KOPT-K1 (cell line): ENCODE measurements at regions not wholly inside any gene's neighbourhood (a gene's known extent, or its start where the extent isn't known, plus 50 kb on each side); places are given as distances from the start of the nearest gene placed in this dataset.

Source experiments
- H3K27ac ChIP-seq: fragments of 200-600 bp; sonication (generic); 2 replicates; pipeline ENCODE4 v1.5.1; 2016; ENCODE audit warnings: antibody characterized with exemption, mild to moderate bottlenecking, low read depth, low read length; ENCODE audit not compliant: poor library complexity, severe bottlenecking
- H3K36me3 ChIP-seq: fragments of 200-600 bp; sonication (generic); 2 replicates; pipeline ENCODE4 v1.5.1; 2017; ENCODE audit warnings: antibody characterized with exemption, mild to moderate bottlenecking, low read length, moderate library complexity; ENCODE audit not compliant: insufficient read depth
- H3K9me3 ChIP-seq: fragments of 200-600 bp; sonication (generic); 2 replicates; pipeline ENCODE4 v1.5.1; 2017; ENCODE audit warnings: antibody characterized with exemption, low read length, mild to moderate bottlenecking; ENCODE audit not compliant: insufficient read depth, poor library complexity, severe bottlenecking

- no peaks in the 10 kb centered on the region for H3K36me3 ChIP-seq
- no peaks in the 10 kb centered on the region for H3K9me3 ChIP-seq
- H3K27ac ChIP-seq, result no peak overlapping the region
These were observed 141.9 kb downstream of the SOX9 start for GRCh38 chr17:72262766-72263165.

GRCh38 chr17:72264682-72265405 lies 144.0 kb downstream of the SOX9 start:
- Histone ChIP-seq H3K36me3 (no peaks in the 10 kb centered on the region), H3K9me3 (no peaks in the 10 kb centered on the region), H3K27ac (no peak overlapping the region)

GRCh38 chr17:72266112-72266775 lies 145.4 kb downstream of the SOX9 start:
- Histone ChIP-seq H3K36me3 (no peaks in the 10 kb centered on the region), H3K9me3 (no peaks in the 10 kb centered on the region), H3K27ac (no peak overlapping the region)

- Histone ChIP-seq H3K9me3 (no peaks in the 10 kb centered on the region), H3K27ac (no peak overlapping the region), H3K36me3 (no peaks in the 10 kb centered on the region)
These were observed 146.8 kb downstream of the SOX9 start for GRCh38 chr17:72267601-72268000.

GRCh38 chr17:72268431-72268830 lies 147.6 kb downstream of the SOX9 start:
- H3K27ac ChIP-seq, result no peak overlapping the region
- no peaks in the 10 kb centered on the region for H3K36me3 ChIP-seq
- H3K9me3 ChIP-seq, result no peaks in the 10 kb centered on the region

- Histone ChIP-seq H3K9me3 (no peaks in the 10 kb centered on the region), H3K27ac (no peak overlapping the region), H3K36me3 (no peaks in the 10 kb centered on the region)
These were observed 149.6 kb downstream of the SOX9 start for GRCh38 chr17:72270273-72270924.

- H3K9me3 ChIP-seq, result no peaks in the 10 kb centered on the region
- no peak overlapping the region for H3K27ac ChIP-seq
- H3K36me3 ChIP-seq, result no peaks in the 10 kb centered on the region
These were observed 150.8 kb downstream of the SOX9 start for GRCh38 chr17:72271603-72272002.

- H3K9me3 ChIP-seq, result no peaks in the 10 kb centered on the region
- H3K27ac ChIP-seq, result no peak overlapping the region
- no peaks in the 10 kb centered on the region for H3K36me3 ChIP-seq
These were observed 152.7 kb downstream of the SOX9 start for GRCh38 chr17:72273289-72274056.

- Histone ChIP-seq H3K9me3 (no peaks in the 10 kb centered on the region), H3K36me3 (no peaks in the 10 kb centered on the region), H3K27ac (no peak overlapping the region)
These were observed 153.8 kb downstream of the SOX9 start for GRCh38 chr17:72274614-72275013.

GRCh38 chr17:72280881-72281280 lies 160.1 kb downstream of the SOX9 start:
- H3K36me3 ChIP-seq, result no peaks in the 10 kb centered on the region
- no peak overlapping the region for H3K27ac ChIP-seq
- H3K9me3 ChIP-seq, result no peaks in the 10 kb centered on the region

GRCh38 chr17:72282439-72283029 lies 161.7 kb downstream of the SOX9 start:
- H3K9me3 ChIP-seq, result no peaks in the 10 kb centered on the region
- no peaks in the 10 kb centered on the region for H3K36me3 ChIP-seq

GRCh38 chr17:72284806-72285205 lies 164.0 kb downstream of the SOX9 start:
- Histone ChIP-seq H3K9me3 (no peaks in the 10 kb centered on the region), H3K36me3 (no peaks in the 10 kb centered on the region), H3K27ac (no peak overlapping the region)

More at GRCh38 chr17:72282439-72283029, 161.7 kb downstream of the SOX9 start:
- H3K27ac ChIP-seq, result no peak overlapping the region

- H3K36me3 ChIP-seq, result no peaks in the 10 kb centered on the region
- no peaks in the 10 kb centered on the region for H3K9me3 ChIP-seq
- no peak overlapping the region for H3K27ac ChIP-seq
These were observed 166.8 kb downstream of the SOX9 start for GRCh38 chr17:72287586-72287985.

- H3K36me3 ChIP-seq, result no peaks in the 10 kb centered on the region
- no peaks in the 10 kb centered on the region for H3K9me3 ChIP-seq
- H3K27ac ChIP-seq, result no peak overlapping the region
These were observed 173.7 kb downstream of the SOX9 start for GRCh38 chr17:72294487-72294893.

- H3K36me3 ChIP-seq, result no peaks in the 10 kb centered on the region
- H3K27ac ChIP-seq, result no peak overlapping the region
- H3K9me3 ChIP-seq, result no peaks in the 10 kb centered on the region
These were observed 175.1 kb downstream of the SOX9 start for GRCh38 chr17:72295916-72296315.
